ENCODE measurements at regions not wholly inside any gene's neighbourhood (a gene's known extent, or its start where the extent isn't known, plus 50 kb on each side); places are given as distances from the start of the nearest gene placed in this dataset.

DNA sequence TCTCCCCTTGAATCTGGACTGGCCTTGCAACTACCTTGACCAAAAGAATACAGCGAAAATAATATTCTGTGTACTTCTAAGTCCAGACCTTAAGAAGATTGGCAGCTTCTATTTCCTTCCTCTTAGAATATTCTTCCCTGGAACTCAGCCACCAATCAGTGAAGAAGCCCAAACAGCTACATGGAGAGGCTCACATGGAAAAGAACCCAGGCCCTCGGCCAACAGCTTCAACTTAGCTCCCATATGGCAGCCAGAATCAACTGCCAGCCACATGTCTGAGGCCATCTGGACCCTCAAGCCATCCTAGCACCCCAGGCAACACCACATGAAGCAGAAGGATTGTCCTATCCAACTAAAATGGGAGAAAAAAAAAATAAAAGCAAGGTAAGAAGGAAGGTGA is 178.8 kb downstream of the IBTK start:
- DNase-seq: no peak

DNA sequence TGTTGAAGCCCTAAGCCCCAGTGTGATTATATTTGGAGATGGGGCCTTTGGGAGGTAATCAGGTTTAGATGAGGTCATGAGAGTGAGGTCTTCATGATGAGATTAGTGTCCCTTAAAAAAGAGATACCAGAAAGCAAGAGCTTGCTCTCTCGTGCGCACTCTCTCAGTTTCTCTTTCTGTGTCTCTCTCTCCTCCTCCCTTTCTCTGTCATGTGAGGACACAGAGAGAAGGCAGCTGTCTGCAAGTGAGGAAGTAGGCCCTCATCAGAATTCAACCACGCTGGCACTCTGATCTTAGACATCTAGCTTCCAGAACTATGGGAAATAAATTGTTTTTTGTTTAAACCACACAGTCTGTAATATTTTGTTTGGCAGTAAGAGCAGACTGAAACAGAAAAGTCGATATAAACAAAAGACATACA is 180.5 kb downstream of the IBTK start:
- no peak for DNase-seq

DNA sequence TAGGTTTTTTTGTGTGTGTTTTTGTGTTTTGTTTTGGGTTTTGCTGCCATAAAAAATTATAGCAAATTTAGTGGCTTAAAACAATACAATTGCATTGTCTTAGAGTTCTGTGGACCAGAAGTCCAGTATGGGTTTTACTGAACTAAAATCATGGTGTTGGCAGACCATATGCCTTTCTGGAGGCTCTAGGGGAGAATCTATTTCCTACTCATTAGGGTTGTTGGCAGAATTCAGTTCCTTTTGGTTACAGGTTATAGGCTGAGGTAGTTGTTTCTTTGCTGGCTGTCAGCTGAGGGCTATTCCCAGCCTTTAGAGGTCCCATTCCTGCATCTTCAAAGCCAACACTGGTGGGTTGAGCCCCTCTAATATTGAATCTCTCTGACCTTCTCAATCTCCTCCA is 181.3 kb downstream of the IBTK start:
- DNase-seq: no peak

DNA sequence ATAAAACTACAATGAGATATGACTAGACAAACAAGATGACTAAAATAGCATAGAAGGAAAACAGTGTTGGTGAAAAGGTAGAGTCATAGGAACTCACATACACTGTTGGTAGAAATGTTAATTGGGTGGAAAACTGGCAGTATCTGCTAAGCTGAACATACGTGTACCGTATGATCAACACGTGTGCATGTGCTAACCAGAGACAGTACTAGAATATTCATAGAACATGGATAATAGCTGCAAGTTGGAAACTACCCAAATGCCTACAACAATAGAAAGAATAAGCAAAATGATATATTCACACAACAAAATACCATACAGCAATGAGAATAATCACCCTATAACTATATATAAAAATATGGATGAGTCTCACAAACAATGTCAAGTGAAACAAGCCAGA is 184.0 kb downstream of the IBTK start:
- no peak for DNase-seq

DNA sequence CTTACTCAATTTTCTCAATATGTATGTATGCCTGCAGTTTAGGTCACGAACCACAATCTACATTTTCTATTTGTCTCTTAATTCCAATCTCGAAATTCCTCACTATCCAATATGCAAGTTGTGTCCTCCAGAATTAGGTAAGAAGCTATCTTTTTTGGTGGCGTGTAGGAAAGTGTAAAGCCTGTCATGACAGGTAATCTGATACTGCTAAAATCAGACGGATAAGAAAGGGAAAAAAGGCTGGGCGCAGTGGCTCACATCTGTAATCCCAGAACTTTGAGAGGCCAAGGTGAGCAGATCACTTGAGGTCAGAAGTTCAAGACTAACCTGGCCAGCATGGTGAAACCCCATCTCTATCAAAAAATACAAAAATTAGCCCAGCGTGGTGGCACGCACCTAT is 185.3 kb downstream of the IBTK start:
- DNase-seq: no peak

DNA sequence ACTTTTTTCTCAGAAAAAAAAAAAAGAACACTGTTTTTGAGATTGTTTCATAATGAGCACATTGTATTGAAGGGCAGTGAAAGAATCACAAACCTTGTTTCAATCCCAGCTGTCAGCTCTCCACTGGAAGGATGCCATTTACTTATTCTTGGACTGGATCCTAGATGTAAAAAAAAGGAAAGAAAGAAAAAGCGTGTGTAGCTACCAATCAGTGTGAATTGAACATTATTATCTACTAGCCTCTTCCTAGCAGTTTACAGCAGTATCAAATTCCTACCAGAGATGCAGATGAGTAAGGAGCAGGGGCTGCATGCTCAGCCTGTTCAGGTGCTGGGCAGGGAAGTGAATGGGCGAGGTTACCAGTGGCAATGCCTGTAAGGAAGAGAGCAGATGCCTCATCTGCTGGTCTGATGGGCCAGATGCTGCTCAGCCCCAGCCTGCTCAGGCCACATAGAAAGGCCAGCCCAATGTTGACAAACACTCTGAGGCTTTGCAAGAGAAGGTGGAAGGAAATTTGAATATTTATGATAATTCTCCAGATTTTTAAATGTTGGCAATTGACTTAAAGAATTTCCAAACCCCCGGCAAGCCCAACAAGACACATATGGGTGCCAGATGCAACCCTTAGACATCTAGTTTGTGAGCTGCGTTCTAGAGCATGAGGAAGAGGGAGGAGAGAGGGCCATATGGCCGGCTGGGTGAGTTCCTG is 189.5 kb downstream of the IBTK start:
- DNase-seq: no peak

DNA sequence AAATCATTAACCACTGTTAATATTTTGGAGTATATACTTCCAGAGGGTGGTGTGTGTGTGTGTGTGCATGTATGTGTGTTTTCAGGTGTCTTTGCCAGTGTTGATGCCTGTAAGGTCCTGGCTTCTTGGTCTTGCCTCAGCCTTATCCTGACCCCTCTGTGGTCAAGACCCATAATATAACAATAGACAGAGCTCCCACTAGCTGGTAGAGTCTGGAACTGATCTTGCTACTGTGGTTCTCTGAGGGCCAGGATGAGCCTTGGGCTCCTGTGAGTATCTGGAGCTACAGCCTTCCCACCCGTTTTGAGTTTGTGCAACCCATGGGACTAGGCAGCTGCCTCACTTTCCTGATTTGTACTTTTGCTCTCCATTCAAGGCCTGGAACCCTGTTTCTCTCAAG is 191.0 kb downstream of the IBTK start:
- no peak for DNase-seq

DNA sequence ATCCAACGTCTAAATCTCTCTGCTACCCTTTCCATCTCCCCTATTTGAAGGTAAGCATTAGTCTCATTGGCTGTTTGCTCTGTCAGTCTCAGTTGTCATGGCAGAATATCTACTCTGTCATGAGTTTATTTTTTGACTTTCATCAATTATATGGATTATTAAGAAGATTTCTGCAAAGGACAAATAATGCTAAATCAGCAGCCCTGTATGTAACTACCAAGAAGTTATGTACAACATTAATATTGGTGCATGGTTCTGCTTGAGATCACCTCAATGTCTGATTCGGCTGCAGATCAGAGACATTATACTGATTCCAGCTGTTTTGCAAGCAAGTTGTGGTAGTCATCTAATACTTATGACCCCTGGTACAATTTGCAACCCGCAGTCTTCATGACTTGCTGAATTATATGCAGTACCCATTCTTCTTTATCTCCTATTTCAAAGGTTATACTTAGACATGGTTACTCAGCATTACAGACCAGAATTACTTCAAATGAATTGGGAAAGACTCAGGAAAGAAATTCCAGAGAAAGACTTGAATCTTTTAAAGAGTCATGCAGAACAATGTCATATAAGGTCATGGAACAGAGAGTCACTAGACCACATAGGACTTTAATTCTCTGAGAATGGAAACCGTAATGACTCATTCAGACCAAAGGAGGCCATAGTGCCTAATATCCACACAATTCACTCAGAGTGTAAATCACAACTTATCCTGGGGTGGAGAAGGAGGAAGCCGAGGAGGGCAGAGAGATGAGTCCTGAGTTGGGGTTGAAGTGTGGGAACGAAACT is 201.4 kb downstream of the IBTK start:
- no peak for DNase-seq

DNA sequence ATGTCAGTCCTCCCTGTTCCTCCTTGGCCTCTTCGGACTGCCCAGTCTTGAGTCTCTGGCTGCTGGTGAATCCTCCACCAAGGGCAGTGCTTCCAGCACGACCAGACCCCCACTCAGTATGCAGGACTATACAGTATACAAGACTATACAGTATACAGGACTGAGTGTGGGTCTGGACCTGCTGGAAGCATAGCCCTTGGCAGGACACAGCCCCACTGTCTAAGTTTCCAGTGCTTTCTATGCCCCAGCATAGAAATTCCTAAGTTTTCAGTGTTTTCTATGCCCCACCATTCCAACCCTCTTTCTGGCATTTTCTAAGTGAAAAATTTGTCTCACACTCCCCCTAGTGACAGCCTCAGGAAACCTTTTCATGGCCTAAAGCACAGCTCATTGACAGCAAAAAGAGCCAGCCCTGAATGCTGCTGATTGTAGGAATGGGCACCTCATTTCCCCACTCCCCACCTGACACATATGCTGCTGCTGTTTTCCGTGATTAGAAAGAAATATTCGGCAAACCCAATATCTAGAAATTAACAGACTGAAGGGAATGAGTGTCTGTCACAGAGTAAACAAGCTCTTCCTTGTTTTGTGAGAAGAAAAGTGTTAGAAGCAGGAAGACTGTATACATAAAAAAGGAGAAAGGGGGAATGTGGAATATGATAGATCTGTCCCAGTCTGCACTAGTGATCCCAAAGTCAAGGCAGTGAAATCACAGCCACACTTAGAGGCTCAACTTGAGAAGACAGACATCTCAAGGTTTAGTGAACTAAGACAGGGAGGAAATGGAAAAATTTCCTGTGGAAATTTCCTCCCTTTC is 206.9 kb downstream of the IBTK start:
- DNase-seq: peak; percentile 2

DNA sequence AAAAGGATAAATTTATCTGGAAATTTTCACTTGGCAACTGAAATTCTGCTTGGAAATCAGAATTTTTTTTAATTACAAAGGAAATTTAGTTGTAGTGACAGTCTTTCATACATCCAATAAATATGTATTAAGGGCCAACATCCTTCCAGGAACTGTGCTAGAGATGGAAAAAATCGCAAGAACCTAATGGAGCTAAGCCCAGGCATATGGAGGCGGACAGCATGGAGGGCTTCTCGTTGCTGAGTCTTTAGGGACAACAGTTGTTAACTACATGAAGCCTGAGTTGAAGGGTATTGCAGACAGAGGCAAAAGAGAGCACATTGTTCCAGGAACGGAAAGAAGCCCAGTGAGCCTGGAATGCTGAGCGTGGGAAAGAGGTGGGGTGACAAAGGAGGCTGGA is 208.9 kb downstream of the IBTK start:
- DNase-seq: no peak

DNA sequence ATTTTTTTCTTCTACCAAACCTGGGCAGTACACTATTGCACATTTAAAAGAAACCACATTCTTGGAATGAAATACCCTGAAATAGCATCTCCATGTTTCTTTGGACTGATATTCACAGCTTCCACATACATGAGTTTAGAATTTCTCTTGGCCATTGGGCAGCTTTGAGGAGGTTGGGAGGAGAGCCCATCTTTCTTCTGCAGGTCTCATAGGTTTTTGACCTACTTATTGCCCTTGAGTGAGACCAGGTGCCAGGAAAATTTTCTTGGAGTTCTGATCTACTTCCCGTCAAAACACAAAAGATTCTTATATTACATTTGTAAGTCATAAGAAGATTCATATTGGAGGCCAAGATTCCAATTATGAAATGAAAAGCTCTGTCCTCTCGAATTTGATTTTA is 212.0 kb downstream of the IBTK start:
- DNase-seq: no peak

DNA sequence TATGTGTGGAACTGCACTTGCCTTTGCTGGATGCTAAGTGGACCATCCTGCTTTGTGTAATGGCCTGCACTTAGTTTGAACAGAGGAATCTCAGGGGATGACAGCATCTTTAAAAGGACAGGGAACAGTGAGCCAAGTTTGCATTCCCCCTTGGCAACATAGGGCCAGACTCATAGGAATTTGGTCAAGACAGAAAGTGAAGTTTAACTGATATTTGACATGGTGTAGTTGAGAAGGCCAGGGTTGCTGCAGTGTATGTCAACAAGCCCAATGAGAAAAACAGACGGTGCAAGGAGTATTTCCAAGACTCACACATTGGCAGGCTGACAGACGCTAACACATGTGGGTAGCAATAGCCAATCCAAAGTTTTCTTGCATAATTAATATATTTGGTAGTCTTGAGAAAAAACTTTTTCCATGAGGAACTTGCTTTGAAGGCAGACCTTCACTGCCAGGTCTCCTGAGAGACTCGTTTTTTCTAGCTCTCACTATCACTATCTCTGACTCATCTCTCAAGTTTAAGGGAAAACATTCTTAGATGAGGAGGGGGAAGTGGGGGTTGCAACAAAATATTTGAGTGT is 213.8 kb downstream of the IBTK start:
- DNase-seq: no peak

DNA sequence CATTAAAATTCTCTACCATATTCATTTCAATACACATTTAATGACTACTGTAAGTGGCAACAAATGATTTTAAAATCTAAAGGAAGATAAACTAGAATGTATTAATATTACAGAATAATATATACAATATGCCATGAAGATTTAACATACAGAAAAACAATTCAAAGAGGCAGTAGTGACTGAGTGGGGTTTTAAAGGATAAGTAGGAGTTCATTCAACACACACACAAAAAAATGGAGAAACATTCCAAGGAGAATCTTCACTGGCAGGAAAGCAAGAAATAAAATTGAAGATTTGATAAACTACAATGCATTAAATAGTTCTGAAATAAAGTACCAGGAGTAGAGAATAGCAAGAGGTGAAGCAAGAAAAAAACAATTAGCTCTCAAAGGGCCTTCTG is 215.1 kb downstream of the IBTK start:
- no peak for DNase-seq

DNA sequence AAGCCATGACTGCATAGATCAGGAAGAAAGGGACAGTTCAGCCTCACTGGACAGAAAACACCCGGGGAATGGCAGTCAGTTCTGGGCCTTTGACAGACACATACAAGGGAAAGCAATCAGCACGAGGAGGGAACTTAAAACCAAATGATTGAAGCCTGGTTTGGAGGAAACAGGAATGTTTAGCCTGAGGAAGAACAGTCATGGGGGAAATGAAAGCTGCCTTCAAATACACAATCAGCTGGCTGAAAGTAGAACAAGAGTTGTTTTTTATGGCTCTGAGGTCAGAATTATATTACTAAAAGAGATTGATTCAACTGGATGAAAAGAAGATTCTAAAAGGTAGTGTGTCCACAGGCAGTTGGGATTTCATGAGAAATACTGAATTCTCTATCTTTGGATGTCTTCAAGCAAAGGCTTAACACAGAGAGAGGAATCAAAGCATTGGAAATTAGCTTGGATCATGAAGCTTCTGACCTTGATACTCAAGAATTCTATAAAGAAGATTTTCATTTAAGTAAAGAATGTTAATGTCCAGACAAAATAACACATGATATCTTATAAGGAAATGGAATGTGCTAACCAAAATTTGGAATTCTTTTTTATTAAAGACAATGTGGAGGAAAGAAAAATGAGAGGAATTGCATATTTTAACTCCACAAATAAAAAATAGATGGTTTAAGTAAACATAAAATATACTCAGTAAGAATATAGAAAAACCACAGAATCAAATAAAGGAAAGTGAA is 216.6 kb downstream of the IBTK start:
- no peak for DNase-seq

DNA sequence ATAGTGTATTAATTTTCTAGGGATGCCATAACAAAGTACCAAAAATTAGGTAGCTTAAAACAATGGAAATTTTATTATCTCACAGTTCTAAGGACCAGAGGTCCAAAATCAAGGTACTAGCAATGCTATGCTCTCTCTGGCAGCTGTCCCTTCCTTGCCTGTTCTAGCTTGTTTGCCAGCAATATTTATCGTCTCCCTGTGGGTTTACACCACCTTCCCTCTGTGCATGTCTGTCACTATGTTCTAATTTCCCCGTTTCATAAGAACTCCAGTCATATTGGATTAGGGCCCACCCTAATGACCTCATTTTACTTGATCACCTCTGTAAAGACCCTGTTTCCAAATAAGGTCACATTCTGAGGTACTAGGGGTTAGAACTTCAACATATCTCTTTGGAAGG is 217.2 kb downstream of the IBTK start:
- no peak for DNase-seq

DNA sequence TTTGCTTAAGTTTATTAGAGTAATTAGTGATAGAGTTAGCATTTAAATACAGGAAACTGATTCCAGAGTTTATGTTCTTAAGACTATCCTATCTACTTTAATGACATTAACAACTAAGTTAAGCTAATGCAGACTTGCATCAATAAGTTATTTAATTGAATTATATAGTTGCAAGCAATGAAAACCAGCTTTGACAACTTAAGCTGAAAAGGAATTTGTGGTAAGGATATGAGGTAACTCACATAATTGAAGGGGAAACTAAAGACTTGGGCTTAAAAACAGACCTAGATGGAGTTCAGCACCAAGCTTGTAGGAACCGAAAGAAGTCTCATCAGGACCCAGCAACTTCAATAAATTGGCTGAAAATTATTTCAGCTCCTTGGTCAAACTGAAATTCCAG is 222.3 kb downstream of the IBTK start:
- no peak for DNase-seq

DNA sequence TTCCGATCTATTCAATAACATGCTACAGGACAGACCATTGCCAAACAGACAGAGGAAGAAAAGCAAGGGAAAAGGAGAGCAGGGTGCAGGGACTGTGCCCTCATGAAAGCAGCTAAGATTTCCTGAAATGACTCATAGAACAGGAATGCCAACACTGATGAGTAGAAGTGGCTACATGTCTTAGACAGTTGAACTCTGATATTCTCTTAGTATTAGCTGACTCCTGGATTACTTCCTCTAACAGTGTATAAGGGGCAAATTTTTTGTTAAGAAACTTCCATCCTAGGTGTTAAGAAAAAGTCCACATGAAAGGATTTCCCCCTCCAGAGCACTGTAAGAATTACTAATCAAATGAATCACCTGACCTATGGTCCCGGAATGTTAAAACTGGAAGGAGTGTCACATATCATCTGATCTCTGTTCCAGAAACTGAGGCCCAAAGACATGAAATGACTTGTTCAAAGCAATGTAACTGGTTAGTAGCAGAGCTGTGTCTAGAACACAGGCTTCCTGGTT is 224.9 kb downstream of the IBTK start:
- DNase-seq: no peak

DNA sequence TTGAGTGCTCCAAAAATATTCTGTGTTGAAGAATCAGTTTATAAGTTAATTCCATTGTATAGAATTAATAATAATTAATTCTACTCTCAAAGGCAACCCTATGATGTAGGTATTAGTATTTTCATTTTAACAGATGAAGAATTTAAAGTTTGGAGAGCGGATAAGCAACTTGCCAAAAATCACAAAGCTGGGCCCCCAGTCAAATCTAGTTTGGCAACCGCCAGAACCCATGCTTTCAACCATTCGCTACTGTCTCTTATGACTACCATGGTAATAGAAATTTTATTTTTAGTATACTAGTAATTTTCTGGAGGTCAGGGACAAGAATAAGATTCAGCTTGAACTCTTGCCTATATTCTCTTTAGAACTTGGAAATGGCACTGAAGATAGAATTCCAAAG is 229.8 kb downstream of the IBTK start:
- DNase-seq: no peak

DNA sequence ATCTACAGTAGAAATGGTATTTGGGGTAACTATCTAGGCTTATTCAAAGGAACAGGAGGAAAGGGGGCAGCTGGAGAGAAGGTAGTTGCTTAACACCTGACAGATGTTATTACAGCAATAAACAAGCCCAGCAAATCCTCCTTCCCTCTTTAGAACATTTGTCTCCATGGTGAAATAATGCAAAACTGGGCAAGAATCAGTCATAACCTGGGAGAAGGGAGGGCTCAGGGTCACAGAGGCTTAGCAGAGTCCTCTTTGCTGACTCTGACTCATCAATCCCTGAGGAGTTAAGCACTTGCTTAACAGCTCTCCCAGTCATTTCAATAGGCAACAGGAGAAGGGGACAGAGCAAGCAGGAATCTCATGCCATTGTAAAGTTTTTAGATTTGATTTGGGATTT is 230.3 kb downstream of the IBTK start:
- DNase-seq: no peak

DNA sequence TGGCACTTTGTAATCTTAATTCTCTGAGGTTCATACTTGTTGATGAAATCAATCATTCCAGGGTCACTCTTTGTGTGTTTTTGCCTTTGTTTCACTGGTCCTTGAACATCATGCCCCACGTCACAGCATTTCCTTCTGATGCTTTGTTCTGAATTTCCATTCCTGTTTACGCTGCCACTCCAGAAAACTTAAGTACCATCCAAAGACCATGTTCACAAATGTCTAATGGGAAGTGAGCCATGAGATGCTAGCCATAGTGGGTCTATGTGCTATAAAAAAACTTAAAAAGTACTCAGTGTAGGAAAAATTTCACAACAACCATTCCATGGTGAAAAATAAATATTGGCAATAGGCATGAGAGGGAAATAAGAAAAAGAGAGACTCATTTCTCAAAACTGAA is 232.0 kb downstream of the IBTK start:
- DNase-seq: no peak

DNA sequence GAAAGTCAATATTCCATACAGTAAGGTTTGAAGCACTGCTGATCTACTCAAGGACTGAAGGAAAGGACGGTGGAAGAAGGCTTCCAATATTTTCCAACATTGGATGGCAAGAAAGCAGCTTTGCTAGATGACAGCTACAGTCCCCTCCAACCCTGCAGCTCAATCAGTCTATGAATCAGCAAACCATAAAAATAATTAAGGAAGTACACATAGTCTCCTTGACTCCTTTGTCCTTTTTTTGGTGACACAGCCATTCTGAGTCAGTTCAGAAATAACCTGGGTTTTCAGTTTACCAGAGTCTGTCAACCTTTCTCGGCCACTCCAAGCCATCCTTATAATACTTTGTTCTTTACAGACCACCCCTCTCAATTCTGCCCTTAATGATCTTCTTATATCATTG is 232.5 kb downstream of the IBTK start:
- no peak for DNase-seq
